ENCODE measurements at regions not wholly inside any gene's neighbourhood (a gene's known extent, or its start where the extent isn't known, plus 50 kb on each side); places are given as distances from the start of the nearest gene placed in this dataset.

DNA sequence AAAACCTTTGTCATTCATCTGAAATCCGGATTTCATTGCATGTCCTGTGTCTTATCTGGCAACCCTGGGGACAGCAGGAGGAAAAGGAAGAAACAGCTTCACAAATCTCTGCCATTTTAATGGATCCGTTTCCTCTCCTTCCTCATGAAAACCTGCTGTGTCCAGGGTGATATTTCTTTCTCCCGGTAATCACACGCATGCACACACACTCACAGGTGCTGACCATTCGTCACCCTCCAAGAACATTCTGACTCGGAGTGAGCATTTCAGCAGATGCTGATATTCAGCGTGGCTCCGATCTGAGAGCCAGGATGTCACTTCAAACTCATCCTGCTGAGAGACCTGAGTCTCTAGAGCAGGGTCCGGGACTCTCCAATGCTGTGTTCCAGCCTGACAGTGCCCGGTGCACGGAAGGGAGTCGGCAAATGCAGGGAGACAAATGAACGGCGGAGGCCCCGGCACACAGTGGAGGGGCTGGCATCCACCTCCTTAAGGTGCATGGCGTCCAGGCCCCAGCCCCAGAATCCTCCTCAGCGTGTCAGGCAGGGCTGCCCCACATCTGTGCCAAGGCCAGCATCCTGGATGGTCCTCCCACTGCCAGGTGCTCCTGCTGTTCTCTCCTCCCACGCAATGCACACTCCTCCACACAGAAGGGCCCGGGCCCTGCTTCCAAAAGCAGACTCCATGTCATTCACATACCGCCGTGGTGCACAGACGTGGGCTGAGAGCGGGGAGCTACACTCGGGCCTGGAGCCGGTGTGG, 70.7 kb downstream of the RBFOX3 start:
- no peak for DNase-seq (ENCODE audit: low read depth)

DNA sequence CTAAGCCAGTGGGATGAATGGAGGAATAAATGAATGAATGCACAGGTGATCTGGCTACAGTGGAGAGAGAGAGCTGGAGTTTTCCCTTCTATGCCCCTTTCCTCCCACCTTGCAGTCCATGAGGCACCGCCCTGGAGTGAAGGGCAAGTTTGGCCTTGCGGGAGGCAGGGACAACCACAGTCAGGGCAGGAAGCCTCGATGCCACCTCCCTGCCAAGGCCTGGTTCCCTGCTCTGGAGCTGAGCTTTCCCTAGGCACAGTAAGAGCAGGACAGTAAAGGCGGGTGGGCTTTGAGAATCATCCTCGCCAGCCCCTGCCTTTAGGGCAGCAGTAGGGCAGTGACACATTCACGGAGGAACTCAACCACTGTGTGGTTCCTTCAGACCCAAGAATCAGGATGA, 72.6 kb downstream of the RBFOX3 start:
- no peak for DNase-seq (ENCODE audit: low read depth)

DNA sequence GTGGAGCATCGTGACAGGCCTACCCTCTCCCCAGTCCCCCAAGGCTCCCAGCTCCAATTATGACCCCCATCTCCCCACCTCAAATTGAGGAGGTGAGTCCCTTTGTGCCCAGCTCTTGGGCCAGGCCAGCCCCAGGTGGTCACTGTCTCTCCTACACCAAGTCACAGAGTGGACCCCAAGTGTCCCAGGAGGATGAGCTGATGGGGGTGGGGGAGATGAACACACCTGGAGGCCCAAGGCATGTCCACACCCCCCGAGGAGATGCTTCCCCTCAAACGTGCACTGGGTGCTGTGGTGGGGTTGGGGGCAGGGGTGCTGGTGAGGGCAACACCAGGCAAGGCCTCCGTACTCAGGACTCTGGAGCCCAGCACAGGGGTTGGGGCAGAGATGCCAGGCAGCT, 73.2 kb downstream of the RBFOX3 start:
- no peak for DNase-seq (ENCODE audit: low read depth)

DNA sequence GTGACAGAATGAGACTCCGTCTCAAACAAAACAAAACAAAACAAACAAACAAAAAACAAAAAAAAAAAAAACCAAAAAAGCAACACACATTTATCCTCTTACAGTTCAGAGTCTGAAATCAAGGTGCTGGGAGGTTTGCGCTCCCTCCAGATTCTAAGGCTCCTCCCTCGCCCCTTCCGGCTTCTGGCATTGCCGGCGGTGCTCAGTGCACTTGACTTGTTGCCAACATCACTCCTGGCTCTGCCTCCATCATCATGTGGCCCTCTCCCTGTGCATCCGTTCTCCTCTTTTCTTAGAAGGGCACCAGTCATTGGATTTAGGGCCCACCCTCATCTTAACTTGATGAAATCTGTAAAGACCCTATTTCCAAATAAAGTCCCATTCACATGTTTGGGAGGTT, 73.8 kb downstream of the RBFOX3 start:
- no peak for DNase-seq (ENCODE audit: low read depth)

DNA sequence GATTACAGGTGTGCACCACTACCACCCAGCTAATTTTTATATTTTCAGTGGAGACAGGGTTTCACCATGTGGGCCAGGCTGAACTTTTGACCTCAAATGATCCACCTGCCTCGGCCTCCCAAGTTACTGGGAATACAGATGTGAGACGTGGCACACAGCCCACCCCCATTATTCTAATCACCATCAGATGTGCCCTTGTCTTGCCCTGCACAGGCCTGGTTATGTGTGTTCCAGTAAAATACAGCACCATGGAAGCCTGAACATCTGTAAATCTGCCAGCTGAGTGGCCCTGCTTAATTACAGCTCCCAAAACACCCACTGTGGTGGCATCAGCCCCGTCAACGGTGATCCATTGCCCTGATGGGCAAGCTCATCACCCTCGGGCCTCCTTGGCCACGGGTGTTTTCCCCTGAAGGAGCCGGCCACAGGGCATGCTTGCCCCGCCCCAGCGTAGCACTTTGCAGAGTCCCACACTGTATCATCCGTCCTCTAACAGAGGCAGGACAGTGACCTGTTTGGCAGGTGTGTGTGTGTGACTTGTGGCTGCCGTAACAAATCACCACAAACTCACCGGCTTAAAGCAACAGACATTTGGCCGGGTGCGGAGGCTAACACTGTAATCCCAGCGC, 74.5 kb downstream of the RBFOX3 start:
- no peak for DNase-seq (ENCODE audit: low read depth)

DNA sequence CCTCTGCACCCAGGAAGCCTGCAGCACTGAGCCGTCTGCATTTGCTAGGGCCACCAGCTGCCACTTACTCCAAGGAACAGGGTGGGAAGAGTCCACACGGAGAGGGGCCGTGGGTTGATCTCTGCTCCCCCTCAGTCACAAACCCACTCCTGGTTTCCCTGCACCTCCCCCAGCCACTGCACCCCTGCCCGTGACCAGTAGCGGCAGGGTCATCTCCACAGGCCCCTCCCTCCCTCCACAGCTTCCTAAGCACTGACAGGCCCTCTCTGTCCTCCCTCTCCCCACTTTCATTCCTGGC, 75.2 kb downstream of the RBFOX3 start:
- no peak for DNase-seq (ENCODE audit: low read depth)

DNA sequence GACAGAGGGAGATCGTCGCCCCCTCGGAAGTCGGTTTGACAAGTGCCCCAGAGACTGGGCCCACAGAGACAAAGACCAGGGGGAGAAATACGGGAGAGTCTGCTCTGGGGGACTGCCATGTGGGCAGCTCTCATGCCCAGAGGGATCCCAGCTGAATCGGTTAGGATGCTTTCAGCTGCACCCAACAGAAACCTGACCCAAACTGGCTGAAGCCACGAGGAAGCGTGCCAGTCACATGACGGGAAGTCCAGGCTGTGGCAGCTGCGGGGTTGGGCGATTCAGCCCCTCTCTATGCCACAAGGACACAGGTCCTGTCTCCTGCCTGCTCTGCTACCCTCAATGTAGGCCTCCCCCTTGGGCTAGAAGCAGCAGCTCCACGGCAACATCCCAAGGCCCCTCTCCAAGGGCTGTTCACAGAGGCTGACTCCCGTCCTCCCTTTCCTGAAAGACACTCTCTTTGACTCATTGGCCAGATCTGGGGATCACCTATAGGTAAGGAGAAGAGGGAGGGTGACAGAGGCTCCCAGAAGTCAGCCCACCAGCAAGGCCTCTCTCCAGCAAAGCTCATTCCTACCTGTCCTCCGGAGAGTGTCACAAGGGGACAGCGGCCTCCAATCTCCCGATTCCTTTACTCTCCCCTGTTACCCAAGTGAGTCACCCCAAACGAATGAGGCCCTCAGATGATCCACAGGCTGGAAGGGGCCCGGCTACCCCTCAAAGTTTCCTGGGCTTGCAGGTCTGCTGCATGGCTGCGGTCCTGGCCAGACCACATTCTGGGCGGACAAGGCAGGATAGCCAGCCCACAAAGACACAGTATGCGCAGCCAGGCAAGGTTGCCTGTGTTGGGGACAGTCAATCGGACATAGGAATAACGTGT, 75.8 kb downstream of the RBFOX3 start:
- no peak for DNase-seq (ENCODE audit: low read depth)

DNA sequence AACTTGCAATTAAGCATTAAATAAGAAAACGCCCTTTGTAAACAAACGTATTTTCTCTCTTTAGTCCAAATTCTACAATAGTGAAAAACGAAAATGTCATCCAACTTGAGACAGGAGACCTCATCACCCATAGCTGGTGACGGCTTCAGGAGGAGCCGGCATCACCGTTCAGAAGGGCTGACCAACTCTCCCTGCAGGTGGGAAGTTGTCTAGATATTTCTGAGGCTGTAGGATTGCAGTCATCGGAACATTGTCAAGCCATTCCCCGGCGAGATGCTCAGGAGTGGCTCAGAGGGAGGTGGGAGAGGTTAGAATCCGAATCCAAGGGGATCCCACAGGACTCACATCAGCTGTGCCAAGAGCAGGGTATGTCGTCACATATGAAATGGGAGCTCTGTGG, 76.7 kb downstream of the RBFOX3 start:
- DNase-seq (ENCODE audit: low read depth) = no peak

DNA sequence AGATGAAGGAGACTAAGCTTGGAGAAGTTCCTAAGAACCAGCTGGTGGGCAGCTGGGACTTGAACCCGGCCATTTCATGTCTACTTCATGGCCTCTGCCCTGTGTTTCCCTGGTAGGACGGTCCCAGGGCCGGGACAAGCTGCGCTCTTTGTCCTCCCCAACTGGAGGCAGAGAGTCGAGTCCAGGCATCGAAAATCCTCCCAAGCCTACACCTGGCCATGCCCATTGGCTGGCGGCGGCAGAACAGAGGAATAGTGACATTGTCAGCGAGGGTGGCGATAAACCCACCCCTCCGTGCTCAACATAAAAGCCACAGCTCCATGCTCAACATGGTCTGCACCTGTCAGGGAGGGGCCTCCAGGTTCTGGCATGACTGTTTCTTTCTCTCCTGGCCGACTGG, 77.7 kb downstream of the RBFOX3 start:
- no peak for DNase-seq (ENCODE audit: low read depth)

DNA sequence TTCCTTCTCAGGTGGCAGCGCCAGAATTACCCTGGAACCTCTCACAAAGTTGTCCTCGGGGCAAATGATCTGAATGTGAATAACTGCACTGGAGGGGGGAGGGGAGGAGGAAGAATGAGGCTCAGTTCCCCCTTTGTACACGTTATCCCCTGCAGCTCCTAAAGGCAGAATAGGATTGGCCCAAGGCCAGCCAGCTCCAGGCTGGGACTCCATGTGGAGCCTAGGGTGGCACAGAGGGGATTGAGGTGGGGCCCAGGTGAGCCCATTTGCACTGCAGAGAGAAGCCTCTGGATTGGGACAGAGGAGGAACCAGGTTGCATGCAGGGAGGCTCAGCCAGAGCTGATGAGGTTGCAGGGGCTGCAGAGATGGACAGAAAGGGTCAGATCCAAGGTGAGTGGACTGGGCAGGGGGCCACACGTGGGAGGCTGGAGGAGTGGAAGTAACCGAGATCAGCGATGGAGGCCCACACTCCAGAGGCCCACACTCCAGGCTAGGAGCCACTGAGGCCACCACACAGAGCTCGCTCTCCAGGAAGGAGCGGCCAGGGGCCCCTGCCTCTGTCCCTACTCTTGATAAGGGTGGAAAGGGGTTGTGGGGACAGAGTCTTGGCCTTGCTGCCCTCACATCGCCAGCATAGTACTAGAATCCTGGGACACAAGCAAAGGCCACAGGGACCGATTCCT, 78.6 kb downstream of the RBFOX3 start:
- no peak for DNase-seq (ENCODE audit: low read depth)

DNA sequence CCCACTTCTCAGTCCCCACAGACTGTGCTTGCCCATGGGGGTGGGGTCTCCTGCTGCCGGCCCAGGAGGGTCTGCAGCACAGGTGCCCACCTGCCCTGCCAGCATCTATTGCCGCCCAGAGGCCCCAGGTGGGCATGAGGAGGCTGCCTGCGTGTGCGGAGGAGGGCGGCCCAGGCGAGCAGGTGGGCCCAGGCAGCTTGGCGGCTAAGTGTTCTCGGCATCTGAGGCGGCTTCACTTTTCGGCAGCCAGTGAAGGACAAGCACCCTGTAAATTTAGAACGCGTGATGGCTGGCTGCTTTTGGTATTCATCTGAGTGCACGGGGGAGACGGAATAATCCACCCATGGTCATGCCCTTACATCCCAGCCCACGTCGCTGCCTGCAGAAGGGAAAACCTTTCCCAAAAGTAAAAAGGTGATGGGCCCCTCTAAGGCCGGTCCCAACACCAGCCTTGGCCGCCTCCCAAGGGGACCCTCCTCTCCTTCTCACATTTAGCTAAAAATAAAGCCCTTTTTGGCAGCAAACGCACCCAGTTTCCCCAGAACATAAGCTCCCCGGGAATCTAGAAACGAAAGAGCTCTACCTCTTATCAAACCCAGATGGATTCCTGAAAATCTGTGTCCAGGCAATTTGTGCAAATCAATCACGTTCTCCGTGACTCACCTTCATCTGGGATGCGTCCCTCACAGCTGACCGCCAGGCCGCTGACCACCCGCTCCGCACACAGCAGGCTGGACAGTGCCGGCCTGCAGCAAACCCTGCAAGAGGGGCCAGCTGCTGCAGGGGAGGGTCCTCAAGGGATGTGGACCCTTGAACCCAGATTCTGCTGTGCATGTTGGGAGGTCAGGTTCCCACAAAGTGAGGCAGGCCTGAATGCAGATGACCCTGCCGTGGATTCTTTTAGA, 79.4 kb downstream of the RBFOX3 start:
- no peak for DNase-seq (ENCODE audit: low read depth)

DNA sequence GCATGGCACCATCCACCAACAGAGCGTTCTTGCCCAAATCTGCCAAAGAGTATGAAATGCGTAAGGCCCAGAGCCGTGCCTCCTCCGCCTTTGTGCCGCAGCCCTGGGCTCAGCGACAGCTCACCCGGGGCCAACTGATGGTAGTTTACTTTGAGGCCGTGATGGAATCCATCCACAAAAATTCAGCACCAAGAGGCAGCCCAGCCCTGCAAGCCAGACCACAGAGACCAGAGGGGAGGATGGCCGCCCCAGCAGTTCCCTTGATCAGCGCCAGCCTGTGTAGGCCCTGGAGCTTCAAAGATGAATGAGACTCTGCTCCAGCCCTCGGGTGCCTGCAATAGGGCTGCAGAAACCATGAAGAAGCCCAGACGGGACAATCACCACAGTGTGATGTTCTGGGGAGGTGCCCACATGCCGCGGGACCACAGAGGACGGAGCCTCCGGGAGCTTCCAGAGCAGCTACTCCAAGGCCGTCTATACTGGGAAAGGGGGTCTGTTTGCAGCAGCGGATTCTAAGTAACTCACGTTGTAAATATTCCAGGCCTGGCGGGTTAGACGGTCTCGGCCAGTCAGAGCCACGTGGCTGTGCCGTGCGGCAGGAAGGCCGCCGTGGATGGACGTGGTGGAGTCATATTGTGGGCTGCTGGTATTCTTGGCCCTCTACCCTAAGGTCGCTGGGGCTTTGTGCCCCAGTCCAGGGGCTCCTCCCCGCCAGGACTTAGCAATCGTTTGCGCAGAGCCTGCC, 80.3 kb downstream of the RBFOX3 start:
- no peak for DNase-seq (ENCODE audit: low read depth)

DNA sequence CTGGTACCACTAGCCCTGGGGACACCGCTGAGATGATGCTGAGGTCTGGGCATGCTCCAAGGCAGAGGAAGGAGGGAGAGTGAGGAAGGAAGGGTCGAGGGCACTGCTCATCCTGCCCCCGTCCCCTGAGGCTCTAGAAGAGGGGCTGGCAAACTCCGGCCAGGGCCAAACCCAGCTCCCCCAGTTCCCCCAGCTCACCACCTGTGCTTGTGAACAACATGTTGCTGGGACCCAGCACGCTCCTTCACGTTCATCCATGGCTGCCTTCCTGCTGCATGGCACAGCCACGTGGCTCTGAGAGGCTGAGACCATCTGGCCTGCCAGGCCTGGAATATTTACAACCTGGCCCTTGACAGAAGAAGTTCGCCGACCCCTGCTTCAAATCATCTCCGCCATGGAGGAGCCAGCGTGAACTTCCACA, 81.2 kb downstream of the RBFOX3 start:
- no peak for DNase-seq (ENCODE audit: low read depth)

DNA sequence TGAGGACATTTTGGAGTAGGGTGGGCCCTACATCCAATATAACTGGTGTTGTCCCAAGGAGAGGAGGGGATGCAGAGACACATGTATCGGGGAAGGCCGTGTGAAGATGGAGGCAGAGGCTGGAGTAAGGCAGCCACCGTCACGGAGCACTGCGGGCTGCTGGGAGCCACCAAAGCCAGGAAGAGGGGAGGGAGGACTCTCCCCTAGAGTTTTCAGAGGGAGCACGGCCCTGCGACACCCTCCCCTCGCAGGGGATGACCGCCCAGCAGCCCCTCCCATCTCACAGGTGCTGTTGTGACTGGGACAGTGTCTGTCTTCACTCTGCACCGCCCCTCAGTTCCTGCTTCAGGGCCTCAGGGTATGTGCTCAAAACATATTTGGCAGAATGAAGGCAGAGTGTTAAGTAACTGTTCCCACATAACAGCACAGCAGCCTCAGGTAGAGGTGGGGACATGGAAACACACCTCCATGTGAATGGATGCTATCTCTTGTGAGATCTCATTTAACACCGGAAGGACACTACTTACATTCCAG, 82.2 kb downstream of the RBFOX3 start:
- no peak for DNase-seq (ENCODE audit: low read depth)

DNA sequence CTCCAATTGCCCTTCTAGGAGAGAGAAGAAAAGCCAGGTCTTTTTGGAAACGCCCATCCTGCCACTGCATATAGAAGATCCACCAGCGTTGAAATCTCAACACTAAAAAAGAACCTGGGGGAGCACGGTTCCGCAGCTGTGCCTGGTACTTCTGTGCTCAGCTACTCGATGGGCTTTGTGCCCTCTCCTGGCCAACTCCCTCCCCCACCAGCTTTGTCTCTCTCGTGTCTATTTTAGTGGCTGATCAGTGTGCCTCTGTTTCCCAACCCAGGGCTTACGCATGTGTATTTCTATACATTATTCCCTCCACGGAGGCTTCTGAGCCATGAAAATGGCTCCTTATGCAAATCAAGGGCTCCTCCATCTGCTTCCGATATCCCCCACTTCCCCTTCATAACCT, 83.5 kb downstream of the RBFOX3 start:
- DNase-seq (ENCODE audit: low read depth) = no peak

DNA sequence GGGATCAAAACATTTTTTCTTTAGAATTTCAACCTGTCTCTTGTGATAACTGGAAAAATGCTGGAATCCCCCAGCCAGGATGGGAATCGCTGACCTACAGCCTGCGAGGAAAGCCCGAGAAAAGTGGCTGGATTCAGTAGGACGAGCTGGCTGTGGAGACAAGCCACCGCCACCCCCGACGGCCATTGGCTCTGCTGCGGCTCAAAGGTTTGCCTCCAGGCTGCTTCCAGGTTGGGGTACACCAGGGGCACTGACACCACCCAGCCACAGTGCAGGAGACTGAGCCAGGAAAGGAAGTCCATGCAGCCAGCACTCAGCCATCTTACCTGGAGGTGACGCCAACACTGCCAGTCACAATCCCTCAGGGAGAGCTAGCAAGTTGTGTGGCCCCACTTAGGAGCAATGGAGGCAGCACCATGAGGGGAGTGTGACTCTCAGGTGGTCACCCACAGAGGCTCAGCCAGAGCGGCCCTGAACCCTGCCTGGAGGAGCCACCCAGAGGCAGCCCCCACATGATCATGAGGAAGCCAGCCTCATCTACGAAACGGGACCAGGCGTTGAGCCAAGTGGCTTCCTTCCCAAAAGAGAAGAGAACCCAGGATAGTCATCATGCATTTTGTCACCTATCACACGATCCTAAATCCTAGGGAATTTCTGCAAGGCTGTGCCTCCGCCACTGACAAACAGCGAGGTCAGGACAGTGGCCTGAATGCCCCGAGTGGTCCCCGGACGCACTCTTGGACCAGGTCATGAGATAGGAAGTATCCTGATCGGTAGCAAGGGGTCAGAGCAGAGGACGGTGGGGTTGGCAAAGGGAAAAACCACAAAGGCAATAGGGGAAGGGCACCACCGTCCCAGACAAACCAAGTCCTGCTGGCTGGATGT, 84.8 kb downstream of the RBFOX3 start:
- DNase-seq (ENCODE audit: low read depth) = no peak

DNA sequence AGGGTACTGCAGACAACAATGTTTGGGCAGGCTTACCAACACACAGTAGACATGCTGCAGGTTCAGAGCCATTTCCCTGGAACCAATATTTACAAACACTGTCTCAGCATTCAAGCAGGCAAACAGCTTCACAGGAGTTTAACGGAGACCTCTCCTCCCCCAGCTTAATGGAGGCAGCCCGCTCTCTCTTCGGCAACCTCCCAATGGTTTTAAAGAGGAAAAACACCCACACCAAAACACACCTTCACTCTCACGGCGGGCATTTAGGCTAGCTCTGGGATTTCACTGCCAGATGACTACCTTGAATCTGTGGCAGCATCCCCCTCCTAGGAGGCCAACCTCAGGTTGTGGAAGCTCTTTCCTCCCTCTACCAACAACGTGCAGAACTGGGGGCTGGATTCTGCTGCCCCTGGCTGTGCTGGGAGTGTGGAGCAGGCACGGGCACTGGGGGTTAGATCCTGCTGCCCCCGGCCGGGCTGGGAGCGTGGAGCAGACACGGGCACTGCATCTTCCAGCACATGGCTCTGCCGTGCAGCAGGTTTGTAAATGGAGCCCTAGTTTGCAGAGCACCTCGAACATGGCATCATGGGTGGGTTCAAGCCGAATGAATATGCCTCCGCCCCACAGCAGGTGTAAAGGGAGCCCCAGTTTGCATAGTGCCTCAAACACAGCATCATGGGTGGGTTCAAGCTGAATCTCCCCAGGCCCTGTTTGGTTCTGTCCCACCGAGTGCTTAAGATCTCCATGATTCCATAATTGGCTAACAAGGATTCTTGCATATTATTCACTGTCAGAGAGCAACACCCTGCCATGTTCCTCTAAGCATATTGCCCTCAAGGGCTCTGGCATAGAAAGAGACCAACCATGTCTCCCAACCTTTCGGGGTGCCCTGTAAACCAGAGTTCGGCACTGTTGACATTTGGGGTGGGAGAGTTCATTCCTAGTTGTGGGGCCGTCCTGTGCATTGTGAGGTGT, 86.4 kb downstream of the RBFOX3 start:
- no peak for DNase-seq (ENCODE audit: low read depth)

DNA sequence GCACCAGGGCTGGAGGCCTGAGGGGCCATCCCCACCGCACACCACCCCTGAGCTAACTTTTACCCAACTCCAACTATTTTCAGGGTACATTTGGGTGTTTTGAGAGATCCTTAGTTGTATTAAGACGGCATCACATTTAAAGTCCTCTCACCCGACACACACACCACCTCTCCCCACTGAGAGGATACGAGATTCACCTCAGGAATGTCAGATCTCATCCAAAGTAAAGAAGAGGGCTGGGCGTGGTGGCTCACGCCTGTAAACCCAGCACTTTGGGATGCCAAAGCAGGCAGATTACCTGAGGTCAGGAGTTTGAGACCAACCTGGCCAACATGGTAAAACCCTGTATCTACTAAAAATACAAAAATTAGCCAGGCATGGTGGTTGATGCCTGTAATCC, 88.4 kb downstream of the RBFOX3 start:
- DNase-seq (ENCODE audit: low read depth) = no peak
